ENCODE measurements at regions not wholly inside any gene's neighbourhood (a gene's known extent, or its start where the extent isn't known, plus 50 kb on each side); places are given as distances from the start of the nearest gene placed in this dataset.
A peak's percentile ranks its signal among the peaks of the same experiment; 100 is the strongest.
"Not testable (repeated sequence)": the region's sequence is repeated elsewhere in the genome, so short reads cannot be mapped to it uniquely, and the experiment has no call there.

DNA sequence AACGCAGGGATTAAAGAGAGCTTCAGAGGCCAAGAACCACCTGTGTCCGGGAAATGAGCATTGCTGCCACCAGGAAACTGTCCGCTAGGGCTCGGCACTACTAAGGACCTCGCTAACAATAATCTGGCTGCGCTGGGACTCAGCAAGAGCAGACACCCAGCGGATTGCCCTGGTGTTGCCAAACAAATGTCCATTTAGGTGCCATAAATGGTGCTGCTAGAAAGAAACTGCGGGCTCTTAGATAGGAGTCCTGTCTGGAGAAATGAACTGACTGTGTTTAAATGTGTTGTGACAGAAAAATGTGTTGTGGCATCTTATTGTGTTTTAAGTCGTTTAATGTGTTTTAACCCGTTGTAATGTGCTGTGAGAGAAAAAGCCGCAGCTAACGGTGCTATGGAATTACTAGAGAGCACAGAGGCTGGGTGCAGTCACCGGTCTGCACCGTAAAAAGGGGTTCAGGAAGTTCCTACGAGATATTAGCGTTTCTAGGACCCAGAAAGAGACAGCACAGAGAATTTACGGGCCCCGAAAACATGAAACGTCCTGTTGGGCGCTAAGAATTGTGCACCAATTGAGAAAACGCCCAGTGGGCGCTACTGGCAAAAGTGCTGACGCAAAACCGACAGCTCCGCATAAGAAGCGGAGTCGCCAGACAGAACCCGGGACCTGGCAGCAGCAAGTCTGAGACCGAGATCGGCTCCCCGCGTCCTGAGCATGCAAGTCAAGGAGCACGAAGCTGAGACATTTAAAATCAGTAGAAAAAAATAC is 90.6 kb downstream of the ANXA2R start:
- no peak for DNase-seq

DNA sequence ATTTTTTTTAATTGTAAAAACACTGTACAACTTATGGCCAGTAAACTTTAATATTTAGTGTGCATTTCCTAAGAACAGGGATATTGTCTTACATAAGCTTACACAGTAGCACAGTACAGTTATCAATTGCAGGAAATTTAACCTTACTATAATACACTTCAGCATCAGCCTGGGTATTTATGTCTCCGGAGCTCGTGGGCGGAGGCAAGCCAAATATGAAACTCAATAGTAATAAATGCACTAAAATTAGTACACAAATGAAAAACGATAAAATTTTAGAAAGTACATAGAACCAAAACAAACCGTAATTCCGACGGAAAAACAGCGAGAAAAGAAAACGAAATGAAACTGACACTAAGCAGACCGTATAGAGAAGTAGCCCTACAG is 91.2 kb downstream of the ANXA2R start:
- DNase-seq: no peak

DNA sequence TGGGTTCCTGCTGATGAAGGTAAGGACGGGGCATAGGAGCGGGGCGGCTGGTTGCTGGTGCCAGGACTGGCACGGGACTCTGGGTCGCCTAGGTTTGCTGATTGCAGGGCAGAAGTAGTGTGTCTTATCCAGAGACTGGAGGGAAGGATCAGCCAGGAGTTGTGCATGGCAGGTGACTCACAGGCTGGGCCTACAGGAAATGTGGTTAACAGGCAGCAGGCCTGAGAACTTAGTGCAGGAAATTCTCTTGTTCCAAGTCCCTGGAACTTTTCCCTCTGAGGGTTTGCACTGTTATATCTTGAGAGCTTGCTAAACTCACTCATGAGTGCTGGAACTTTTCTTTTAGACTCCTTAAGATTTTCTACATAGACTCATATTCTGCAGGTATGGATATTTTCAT is 95.1 kb downstream of the ANXA2R start:
- no peak for DNase-seq

DNA sequence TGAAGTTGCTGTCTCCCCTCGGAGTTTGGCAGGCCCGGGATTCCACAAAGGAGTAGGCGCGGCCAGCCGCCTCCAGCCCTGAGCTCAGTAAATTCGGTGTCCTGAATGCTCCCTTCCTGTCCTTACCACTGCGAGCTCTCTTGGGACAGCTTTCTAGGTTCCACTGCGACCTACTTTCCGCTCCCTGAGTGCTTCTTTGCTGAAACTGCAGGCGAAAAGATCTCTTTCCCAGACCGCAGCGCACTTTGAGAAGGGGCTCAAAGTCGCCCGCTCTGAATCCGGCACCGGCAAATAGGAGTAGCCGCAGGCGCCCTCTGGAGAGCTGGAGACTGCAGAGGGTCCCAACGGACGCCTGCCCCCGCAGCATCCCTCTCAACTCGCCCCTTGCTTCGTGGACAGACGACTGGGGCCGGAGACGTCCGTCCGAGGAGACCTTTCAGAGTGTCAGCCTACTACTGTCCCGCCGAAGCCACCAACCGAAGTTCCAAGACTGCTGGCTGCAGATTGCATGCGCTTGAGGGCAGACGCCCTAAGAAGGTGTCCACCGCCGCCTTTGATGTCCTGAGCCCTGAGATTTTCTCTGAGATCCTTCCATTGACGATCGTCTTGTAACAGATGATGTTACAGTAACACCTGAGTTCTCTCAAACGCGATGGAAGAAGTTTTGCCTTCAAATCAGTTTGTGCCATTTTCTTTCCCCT is 96.0 kb downstream of the ANXA2R start:
- no peak for DNase-seq

DNA sequence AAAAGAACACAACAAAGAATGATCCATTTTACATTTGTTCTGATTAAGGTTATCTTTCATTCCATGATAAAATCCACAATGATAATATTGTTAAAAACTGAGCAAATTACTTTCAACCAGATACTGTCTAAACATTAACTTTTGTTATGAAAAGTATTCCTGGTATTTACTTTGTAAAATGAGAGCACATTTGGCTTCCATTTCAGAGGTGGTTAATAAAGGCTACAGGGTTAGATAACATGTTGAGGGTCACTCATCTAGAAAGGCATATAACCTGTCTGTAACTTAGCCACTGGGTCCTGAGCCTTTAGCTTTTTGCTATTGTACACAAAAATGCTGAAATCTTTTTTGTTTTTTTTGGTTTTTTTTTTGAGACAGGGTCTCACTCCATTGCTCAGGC is 99.3 kb downstream of the ANXA2R start:
- DNase-seq: no peak

DNA sequence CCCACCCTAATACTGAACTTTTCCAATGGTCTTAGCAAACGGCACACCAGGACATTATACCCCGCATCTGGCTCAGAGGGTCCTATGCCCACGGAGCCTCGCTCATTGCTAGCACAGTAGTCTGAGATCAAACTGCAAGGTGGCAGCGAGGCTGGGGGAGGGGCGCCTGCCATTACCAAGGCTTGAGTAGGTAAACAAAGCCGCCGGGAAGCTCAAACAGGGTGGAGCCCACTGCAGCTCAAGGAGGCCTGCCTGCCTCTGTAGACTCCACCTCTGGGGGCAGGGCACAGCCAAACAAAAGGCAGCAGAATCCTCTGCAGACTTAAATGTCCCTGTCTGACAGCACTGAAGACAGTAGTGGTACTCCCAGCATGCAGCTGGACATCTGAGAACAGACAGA is 108.1 kb downstream of the ANXA2R start:
- DNase-seq: not testable (repeated sequence)

DNA sequence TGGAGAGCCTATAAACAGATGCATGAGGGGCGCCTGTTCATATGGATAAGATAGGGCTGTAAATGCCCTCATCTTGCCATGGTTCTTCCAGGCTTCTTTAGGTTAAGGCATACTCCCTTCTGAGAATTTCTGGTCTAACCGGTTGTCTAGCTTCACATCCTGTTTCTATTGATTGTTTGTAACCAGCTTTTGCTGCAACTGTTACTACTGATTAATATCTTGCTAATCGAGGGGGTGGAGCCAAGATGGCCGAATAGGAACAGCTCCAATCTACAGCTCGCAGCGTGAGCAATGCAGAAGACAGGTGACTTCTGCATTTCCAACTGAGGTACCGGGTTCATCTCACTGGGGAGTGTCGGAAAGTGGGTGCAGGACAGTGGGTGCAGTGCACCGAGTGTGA is 108.7 kb downstream of the ANXA2R start:
- DNase-seq: not testable (repeated sequence)

DNA sequence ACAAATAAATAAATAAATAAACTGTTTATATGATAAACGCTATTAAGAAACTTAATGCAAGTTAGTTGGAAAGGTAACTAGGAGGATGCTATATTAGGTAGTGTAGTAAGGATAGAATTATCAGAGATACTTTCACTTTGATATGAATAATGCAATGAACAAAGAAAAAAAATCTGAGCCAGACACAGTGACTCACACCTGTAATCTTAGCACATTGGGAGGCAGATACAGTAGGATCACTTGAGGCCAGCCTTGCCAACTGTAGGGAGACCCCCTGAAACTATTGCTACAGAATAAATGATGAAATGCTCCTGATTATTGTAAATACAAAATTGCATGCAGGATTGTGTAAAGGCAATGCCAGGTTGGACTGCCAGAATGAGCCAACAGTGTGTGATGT is 109.2 kb downstream of the ANXA2R start:
- no peak for DNase-seq

DNA sequence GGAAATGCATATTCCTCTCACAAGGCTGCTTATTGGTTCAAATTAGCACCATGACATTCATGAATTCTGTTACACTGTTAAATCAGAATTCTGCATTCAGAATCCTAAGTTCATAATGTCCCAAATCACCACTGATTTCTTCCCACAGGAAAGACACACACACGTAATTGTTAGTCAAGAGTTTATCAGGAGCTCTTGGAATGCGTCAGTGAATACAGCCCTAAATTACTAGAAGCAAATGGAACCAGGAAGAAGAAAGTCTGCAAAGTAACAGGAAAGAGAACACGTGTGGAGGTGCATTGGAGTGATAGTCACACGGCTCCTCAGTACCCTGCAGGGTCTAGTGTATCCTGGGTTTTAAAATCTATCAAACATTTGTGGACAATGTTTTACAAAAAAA is 110.2 kb downstream of the ANXA2R start:
- no peak for DNase-seq

DNA sequence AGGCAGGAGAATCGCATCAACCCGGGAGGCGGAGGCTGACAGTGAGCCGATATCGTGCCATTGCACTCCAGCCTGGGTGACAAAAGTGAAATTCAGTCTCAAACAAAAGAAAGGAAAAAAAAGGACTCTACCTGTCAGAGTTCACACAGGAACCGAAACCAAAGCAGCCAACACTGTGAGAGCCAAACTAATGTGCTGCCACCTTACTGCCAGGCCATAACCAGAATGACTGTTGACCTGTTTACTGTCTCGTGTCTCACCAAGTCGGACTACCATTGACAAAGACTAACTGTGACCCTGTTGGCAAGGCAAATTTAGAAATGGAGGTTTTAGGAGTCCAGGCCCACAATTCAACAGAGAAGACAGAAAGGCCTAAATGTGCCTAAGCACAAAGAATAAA is 112.4 kb downstream of the ANXA2R start:
- no peak for DNase-seq

DNA sequence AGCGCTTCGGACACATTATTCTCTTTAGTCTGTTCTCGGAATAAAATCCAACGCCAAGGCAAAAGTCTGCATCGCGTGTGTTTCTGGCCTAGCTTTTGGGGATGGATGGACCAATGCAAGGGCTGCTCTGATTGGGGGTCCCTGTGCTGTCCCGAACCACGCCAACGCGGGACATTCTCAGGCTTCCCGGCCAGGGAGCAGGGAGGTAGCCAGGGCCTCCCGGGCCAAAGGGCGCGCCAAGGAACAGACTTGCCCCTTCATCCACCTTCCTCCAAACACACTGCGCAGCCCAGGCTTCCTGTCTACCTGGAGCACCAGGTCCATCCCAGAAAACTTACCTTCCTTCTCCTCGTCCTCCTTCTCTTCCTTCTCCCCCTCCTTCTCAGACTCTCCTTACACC is 113.0 kb upstream of the SELENOP start:
- DNase-seq: no peak

DNA sequence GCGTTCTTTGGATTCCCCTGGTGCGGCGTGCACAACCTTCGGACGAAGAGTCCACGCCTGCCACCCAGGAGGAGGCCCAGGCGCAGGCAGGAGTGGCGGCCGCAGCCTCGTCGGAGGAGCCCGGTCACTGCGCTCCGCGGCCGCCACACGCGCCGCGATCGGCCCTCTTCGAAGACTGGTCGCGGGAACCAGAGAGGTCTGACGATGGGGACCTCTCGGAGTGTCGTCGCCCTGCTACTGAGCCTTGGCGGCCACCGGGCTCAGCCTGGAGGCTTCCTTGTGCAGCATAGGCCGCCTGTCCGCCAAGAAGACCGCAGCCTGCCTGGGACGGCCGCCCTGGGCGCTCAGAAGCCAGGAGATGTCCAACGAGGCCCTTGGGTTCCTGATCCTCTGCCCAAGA is 112.5 kb upstream of the SELENOP start:
- no peak for DNase-seq

DNA sequence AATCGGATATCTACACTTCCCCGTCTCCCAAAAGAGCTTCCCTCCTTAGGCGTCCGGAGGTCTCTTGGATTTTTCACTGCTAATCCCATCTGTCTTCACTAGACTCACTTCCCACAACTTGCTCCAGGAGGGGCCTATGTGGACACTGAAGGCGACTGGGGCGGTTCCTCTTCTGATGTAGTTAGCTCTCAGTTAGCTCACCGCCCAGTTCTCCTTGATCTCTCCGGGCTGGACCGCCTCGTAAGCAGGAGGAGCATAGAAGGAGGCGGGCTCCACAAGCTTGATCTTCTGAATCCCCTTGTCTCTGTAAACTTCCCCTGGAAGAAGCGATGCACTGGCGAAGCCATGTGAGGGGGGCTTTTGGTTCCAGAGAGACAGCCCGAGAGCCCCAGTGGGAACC is 112.0 kb upstream of the SELENOP start:
- DNase-seq: no peak

DNA sequence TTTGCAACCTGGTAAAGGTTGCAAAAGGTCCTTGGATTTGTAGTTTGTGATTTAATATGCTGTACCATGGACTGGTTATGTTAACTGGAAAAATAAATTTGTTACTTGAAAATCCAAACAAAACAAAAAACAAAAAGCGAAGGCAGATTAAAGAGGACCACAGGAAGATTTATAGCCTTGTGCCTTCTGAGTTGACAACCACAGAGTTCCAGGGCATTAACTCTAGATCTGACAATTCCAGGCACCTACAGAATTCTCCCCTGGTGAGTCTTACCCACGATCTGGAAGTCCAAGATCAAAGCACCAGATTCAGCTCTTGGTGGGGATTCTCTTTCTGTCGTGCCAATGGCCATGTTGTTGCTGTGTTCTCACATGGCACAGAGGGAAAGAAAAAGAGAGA is 107.9 kb upstream of the SELENOP start:
- no peak for DNase-seq

DNA sequence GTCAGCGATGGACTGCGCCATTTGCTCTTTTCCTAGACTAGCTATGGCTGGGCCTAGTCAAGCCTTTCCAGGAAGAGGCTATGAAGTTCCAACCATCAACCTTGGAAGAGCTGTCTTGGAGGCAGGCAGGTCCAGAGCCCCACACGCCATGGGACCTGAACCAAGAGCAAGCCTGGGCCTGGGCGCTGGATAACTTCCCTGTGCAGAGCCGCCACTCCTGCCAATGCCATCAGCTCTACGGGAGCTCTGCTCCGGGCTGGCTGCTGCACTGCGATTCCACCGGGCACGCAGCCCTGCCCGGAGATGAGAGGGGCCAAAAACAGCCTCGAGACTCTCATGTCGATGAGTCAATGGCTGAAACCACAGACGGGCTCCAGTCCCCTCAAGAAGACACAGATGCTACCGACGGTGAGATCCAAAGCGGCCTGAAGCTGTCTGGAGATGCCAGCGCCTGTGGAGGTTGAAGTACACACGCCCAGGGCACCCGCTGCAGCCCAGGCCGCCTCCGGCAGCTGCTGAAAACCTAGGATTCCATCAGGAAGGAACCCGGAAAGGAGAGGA is 103.7 kb upstream of the SELENOP start:
- no peak for DNase-seq

DNA sequence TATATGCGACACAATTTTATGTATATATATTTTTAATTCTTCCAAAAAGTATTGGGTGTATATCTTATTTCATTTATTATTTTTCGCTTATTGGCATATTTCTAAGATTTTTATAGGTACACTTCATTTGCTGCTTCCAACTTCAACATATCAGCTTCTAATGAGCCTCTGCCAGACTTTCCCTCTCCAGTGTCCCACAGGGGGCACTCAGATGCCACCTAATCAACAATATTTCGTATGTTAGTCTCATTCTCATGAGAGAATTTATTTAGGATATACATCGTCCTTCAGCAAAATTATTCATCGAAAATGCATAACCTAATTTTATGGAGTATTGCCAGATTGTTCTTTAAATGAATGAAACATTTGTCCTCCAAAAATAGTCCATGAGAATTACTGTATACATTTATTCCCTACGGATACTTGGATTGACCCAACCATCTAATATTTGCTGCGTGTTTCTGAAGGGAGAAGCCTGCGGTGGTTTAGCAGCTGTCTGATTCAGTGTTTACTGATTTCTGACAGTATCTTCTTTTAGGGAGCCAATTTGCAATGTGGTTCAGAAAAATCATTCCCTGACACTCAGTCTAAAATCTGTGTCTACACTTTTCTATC is 100.6 kb upstream of the SELENOP start:
- peak; percentile 63 to 77 for DNase-seq

DNA sequence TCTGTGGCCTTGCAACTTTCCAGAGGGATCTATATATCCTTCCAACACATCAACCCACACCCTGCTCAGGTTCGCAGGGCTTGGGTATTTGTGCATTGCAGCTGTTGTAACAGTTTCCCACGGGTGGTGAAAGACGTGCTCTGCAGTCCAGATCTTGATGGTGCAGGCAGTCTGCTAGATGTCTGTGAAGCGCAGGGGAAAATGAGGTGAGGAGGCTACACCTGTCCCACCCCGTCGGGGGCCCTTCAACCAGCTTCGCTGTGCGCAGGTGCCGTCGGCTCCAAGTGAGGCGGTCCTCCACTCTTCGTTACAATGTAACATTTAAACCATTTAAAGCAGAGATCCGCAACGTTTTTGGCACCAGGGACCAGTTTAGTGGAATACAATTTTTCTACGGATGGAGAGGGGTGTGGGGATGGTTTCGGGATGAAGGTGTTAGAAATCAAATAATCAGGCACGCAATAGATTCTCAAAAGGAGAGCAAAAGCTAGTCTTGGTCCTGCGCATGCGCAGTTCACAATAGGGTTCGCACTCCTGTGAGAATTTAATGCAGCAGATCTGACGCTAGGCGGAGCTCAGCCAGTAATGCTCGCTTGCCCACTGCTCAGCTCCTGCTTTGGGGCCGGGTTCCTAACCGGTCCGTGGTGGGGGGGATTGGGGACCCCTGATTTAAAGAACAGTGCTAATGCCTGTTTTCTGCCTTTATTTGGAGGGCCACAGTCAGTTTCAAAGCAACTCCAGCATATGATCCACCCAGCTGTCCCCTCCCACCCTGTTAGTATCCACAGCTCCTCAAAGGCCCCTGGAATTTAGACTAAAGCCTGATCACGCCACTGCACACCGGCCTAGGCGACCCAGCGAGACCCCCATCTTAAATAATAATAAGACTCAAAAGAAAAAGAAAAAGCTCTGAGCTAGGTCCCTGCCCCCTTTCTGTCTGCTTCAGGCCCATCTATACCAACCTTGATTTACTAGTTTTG is 97.1 kb upstream of the SELENOP start:
- DNase-seq: peak; percentile 86 to 88

DNA sequence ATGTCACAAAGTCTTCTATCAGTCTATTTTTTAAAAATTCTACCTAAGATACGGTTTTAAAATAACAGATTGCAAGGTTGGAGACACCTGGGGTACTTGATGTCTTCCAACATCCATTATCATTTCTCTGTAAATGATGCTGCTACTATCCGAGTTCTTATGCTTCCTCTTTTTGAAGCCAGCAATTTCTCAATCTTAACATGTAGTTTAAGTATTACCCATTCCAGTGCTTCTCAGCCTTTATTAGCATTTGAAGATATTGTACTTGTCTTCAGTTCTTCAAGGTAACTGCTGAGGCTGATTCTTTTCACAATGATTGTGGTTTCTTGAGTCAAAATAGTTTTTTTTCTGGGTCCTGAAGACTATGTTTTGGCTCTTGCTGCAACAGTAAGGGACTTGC is 96.4 kb upstream of the SELENOP start:
- peak; percentile 69 to 72 for DNase-seq

DNA sequence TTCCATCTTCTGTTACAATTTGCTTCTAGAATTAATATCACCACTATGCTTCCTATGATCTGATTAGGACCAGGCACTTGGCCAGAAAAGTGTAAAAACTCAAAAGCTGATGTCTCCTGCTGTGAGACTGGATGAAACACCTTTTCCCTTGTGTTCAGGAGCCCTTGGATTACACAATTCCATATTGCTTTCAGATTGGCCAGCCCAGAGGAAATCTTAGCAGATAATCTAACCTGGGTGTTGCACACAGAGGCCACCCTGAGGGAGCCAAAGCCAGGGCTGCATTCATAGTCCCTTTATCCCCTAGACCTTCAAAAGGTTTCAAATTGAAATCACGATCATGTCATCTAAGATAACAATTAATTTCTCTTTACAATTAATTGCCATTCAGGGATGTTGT is 94.1 kb upstream of the SELENOP start:
- no peak for DNase-seq

DNA sequence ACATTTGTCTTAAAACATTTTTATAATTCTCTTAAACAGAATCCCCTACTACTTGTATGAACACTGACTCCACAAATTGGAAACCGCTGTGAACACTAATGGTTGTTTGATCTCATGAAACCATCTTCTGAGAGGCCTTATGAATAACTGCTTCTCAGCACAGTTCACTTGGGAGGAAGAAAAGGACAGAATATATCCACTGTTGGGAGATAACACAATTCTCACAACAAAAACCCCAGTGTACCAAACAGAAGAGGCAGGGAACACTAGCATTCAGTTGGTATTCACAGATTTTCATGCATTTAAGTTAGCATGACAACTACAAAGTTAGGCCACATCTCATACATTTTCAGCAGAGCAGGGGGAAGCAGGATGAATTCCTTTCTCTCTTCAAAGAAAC is 89.0 kb upstream of the SELENOP start:
- DNase-seq: no peak

DNA sequence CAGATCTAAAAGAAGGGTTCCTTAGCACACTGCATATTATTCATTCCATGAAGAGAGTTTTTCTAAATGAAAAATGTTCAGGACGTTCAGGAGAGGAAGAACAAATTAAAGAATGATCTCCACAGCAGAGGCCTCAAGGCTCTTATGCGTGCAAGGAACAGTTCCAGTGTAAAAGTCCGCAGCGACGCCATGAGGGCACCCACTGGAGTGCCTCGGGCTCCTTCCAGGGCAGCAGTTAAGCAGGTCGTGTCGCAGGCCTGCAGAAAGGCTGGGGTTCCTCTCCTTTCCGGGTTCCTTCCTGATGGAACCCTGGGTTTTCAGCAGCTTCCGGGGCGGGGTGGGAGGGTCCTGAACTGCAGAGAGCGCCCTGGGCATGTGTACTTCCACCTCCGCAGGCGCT is 87.1 kb upstream of the SELENOP start:
- DNase-seq: no peak

DNA sequence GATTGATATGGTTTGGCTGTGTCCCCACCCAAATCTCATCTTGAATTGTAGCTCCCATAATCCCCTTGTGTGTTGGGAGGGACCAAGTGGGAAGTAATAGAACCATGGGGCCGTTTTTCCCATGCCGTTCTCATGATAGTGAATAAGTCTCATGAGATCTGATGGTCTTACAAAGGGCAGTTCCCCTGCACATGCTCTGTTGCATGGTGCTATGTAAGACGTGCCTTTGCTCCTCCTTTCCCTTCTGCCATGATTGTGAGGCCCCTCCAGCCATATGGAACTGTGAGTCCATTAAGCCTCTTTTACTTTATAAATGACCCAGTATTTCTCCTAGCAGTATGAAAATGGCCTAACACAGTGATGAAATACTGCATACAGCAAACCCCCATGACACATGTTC is 84.8 kb upstream of the SELENOP start:
- no peak for DNase-seq

DNA sequence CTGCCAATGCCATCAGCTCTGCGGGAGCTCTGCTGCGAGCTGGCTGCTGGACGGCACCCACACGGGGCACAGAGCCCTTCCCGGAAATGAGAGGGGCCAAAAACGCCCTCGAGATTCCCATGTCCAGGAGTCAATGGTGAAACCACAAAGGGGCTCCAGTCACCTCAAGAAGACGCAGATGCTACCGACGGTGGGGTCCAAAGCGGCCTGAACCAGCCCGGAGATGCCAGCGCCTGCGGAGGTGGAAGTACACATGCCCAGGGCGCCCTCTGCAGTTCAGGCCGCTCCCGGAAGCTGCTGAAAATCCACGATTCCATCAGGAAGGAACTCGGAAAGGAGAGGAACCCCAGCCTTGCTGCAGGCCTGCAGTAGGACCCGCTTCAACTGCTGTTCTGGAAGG is 82.4 kb upstream of the SELENOP start:
- no peak for DNase-seq

Measured in AML-193 (cell line).